Neuronal stem cell (in vitro differentiated cells): ENCODE measurements at regions not wholly inside any gene's neighbourhood (a gene's known extent, or its start where the extent isn't known, plus 50 kb on each side); places are given as distances from the start of the nearest gene placed in this dataset.

Experiments
- DNase-seq: peaks from one replicate; pipeline ENCODE4 v3.0.0-alpha.2; 2013; ENCODE audit warnings: low spot score
- H2AFZ ChIP-seq: one replicate; pipeline ENCODE4 v1.6.1; 2013; ENCODE audit warnings: mild to moderate bottlenecking, low read length, inconsistent platforms
- H2AK5ac ChIP-seq: 2 replicates; pipeline ENCODE4 v1.6.1; 2013; ENCODE audit warnings: low read depth, mild to moderate bottlenecking, inconsistent platforms, low read length, moderate library complexity, mixed read lengths
- H2BK120ac ChIP-seq: 2 replicates; pipeline ENCODE4 v1.6.1; 2013; ENCODE audit warnings: low read depth, mild to moderate bottlenecking, inconsistent platforms, low read length, moderate library complexity, mixed read lengths
- H2BK12ac ChIP-seq: one replicate; pipeline ENCODE4 v1.6.1; 2013; ENCODE audit warnings: low read length, inconsistent platforms
- H2BK15ac ChIP-seq: 2 replicates; pipeline ENCODE4 v1.6.1; 2013; ENCODE audit warnings: mild to moderate bottlenecking, low read length, inconsistent platforms, mixed read lengths
- H2BK5ac ChIP-seq: one replicate; pipeline ENCODE4 v1.6.1; 2013; ENCODE audit warnings: inconsistent platforms, mild to moderate bottlenecking, low read length, moderate library complexity
- H3K14ac ChIP-seq: one replicate; pipeline ENCODE4 v1.6.1; 2013; ENCODE audit warnings: low read length, inconsistent platforms
- H3K18ac ChIP-seq: 2 replicates; pipeline ENCODE4 v1.6.1; 2013; ENCODE audit warnings: low read length, inconsistent platforms
- H3K23ac ChIP-seq: 2 replicates; pipeline ENCODE4 v1.6.1; 2013; ENCODE audit warnings: low read depth, mild to moderate bottlenecking, mixed read lengths, low read length, inconsistent platforms; ENCODE audit not compliant: poor library complexity
- H3K27ac ChIP-seq: replicated peaks from 3 replicates; pipeline ENCODE4 v1.5.1; 2013; ENCODE audit warnings: low read length, inconsistent platforms
- H3K27me3 ChIP-seq, 3 experiments: 2 replicates each; pipeline ENCODE4 v1.6.1; 2013; ENCODE audit warnings: low read length in 3 of 3, mild to moderate bottlenecking in 2 of 3, inconsistent platforms in 1 of 3, low read depth in 1 of 3, mixed read lengths in 1 of 3, moderate library complexity in 1 of 3; ENCODE audit not compliant: control insufficient read depth in 3 of 3, insufficient read depth in 3 of 3
- H3K36me3 ChIP-seq, 2 donors: replicated peaks in 1 of 2; 2 replicates each; pipeline ENCODE4 v1.6.1; 2013; ENCODE audit warnings: low read length in 2 of 2; ENCODE audit not compliant: control insufficient read depth in 2 of 2, insufficient read depth in 2 of 2
- H3K4ac ChIP-seq: 2 replicates; pipeline ENCODE4 v1.6.1; 2013; ENCODE audit warnings: inconsistent platforms, mild to moderate bottlenecking, low read length, moderate library complexity
- H3K4me1 ChIP-seq, 2 donors: 1 replicate in 1 of 2; 2 replicates in 1 of 2; pipeline ENCODE4 v1.6.1; 2013; ENCODE audit warnings: low read length in 2 of 2, low read depth in 1 of 2; ENCODE audit not compliant: control insufficient read depth in 2 of 2, insufficient read depth in 1 of 2
- H3K4me2 ChIP-seq: one replicate; pipeline ENCODE4 v1.6.1; 2013; ENCODE audit warnings: mild to moderate bottlenecking, low read length, inconsistent platforms; ENCODE audit not compliant: insufficient read depth, poor library complexity, severe bottlenecking
- H3K4me3 ChIP-seq, 2 donors: 2 replicates each; pipeline ENCODE4 v1.5.1; 2013; ENCODE audit warnings: low read length in 2 of 2, mild to moderate bottlenecking in 2 of 2, inconsistent platforms in 1 of 2, moderate library complexity in 1 of 2
- H3K79me1 ChIP-seq: one replicate; pipeline ENCODE4 v1.6.1; 2013; ENCODE audit warnings: low read depth, mild to moderate bottlenecking, inconsistent platforms, low read length, moderate library complexity
- H3K9ac ChIP-seq: one replicate; pipeline ENCODE4 v1.6.1; 2013; ENCODE audit warnings: mild to moderate bottlenecking, low read depth, low read length, inconsistent platforms; ENCODE audit not compliant: poor library complexity
- H3K9me3 ChIP-seq, 2 donors: replicated peaks in 1 of 2; 2 replicates each; pipeline versions ENCODE3 to v1.6.1; 2013; ENCODE audit warnings: low read length in 2 of 2, mild to moderate bottlenecking in 2 of 2, inconsistent platforms in 1 of 2, low read depth in 1 of 2, mixed read lengths in 1 of 2, moderate library complexity in 1 of 2; ENCODE audit not compliant: control insufficient read depth in 2 of 2, insufficient read depth in 1 of 2
- H4K8ac ChIP-seq: one replicate; pipeline ENCODE4 v1.6.1; 2013; ENCODE audit warnings: low read depth, mild to moderate bottlenecking, inconsistent platforms, low read length, moderate library complexity
- H4K91ac ChIP-seq: one replicate; pipeline ENCODE4 v1.6.1; 2013; ENCODE audit warnings: low read length, low read depth, mild to moderate bottlenecking, inconsistent platforms; ENCODE audit not compliant: poor library complexity
- WGBS, 2 donors: extraction: QIAGEN DNeasy Blood & Tissue Kit; methylation state at CpG; one replicate each; pipeline ENCODE4 v1.1.7; 2013; ENCODE audit warnings: missing lambda C conversion rate in 2 of 2, mixed read lengths in 1 of 2; ENCODE audit not compliant: insufficient read length in 2 of 2, insufficient replicate concordance in 1 of 2; ENCODE audit errors: extremely low coverage in 2 of 2; 5-methylcytosine and 5-hydroxymethylcytosine counted together

DNA sequence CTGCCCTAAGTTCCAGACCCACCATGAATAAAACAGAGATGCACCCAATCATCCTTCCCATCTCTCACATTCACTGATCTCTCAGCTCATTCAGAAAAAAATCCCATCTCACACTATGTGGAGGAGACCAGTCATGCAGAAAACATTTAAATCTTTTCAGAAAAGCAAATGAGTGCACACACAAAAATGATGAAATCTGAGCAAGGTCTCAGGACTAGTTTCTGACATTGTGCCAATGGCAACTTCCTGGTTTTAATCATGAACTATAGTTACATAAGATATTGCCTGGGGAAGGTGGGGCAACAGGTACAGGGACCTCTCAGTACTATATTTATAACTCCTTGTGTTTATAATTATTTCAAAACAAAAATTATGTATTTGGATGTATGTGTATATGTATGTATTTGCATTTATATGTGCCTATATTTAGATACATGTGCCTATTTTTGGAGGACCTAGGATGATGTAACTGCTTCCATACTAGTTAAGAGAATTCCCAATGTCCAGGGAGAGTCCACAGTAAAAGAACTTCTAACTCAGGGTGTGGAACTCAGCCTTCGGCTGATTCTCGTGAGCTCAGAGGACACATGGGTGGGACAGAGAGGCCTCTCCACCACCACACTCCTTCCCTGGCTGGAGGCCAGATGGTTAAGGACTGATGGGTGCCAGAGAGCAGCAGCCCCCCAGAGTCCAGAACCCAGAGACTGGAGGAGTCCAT, 71.7 kb upstream of the MAP3K4 start:
- Histone ChIP-seq H2BK5ac (no peak overlapping the region), H3K4me2 (no peak overlapping the region), H3K14ac (no peak overlapping the region), H3K27me3 (no peaks in the 10 kb centered on the region), H3K4me1 (no peaks in the 10 kb centered on the region), H4K8ac (no peak overlapping the region), H3K36me3 (no peaks in the 10 kb centered on the region), H3K79me1 (no peaks in the 10 kb centered on the region), H3K18ac (no peak overlapping the region), H4K91ac (no peak overlapping the region), H2BK15ac (no peak overlapping the region), H2BK120ac (no peak overlapping the region), H3K4me3 (no peak overlapping the region), H2AK5ac (no peak overlapping the region), H3K9me3 (peaks cover 0 to 6% of the 10 kb centered on the region in 2 donors), H3K23ac (no peak overlapping the region), H3K9ac (no peak overlapping the region), H2AFZ (no peak overlapping the region), H3K4ac (no peak overlapping the region), H2BK12ac (no peak overlapping the region), H3K27ac (no peak overlapping the region)
- WGBS, 2 donors = no CpG with 5 or more reads among the region's 2 CpGs
- no peak for DNase-seq

GRCh38 chr6:160921095-160921494, 70.5 kb upstream of the MAP3K4 start:
- WGBS, 2 donors = no CpG with 5 or more reads among the region's 3 CpGs

DNA sequence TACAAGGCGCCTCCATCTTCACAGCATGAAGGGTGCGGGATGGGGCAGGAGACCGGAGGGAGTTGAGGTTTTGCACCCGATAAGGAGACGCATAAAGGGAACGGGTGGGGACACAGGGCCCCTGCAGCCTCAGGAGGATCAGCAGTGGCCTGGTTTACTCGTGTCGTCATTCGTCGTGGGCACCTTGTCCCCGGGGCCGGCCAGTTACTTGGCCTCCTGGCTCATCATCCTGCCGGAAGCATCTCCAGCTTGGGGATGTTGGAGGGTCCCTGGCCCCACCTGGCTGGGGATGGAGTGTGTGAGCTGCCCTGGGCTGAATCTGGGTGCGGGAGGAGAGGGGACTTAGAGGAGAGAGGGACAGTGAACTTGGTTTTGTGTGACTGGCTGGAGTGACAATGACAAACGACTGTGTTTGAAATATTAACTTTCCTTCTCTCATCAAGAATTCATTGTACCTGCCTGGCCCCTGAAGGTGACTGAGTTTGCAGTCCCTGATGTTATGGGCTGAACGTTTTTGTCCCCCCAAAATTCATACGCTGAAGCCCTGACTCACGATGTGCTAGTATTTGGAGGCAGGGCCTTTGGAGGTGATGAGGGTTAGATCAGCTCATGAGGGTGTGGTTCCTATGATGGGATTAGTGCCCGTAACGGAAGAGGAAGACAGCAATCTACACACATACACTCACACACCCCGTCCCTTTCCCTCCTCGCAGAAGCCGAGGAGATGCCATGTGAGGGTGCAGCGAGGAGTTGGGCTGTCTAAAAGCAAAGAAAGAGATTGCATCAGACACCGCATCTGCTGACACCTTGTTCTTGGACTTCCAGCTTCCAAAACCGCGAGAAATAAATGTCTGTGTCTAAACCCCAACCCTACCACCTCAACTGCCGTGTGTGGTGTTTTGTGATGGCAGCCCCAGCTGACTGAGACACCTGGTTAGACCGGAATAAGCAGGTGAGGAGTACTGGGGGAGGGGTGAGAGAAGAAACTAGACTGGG, 65.0 kb upstream of the MAP3K4 start:
- Histone ChIP-seq H3K4me2 (no peak overlapping the region), H3K27me3 (peaks cover 0 to 3% (median 2%) of the 10 kb centered on the region in 3 experiments), H3K14ac (no peak overlapping the region), H2AFZ (no peak overlapping the region), H2BK5ac (no peak overlapping the region), H2AK5ac (no peak overlapping the region), H2BK15ac (no peak overlapping the region), H4K8ac (no peak overlapping the region), H2BK120ac (no peak overlapping the region), H2BK12ac (no peak overlapping the region), H3K4me3 (peak overlapping the region in 1 of 2 donors; percentile 30), H3K27ac (no peak overlapping the region), H3K36me3 (no peaks in the 10 kb centered on the region), H3K9ac (no peak overlapping the region), H3K23ac (no peak overlapping the region), H3K4ac (no peak overlapping the region), H3K79me1 (no peaks in the 10 kb centered on the region), H3K18ac (no peak overlapping the region), H3K4me1 (peaks cover 2 to 3% of the 10 kb centered on the region in 2 donors), H3K9me3 (no peaks in the 10 kb centered on the region), H4K91ac (no peak overlapping the region)
- no CpG with 5 or more reads among the region's 29 CpGs for WGBS, 2 donors
- no peak for DNase-seq

More at GRCh38 chr6:160921095-160921494, 70.5 kb upstream of the MAP3K4 start:
- H2AFZ ChIP-seq = no peak overlapping the region
- H3K4me2 ChIP-seq = no peak overlapping the region
- no peak overlapping the region for H3K18ac ChIP-seq
- H2BK120ac ChIP-seq = no peak overlapping the region
- no peak overlapping the region for H3K4ac ChIP-seq
- no peak overlapping the region for H2BK5ac ChIP-seq
- no peak overlapping the region for H3K27ac ChIP-seq
- no peak overlapping the region for H3K14ac ChIP-seq
- H3K4me1 ChIP-seq = no peaks in the 10 kb centered on the region
- H4K91ac ChIP-seq = no peak overlapping the region
- H3K9me3 ChIP-seq = peaks cover 0 to 6% of the 10 kb centered on the region in 2 donors
- H2BK15ac ChIP-seq = no peak overlapping the region
- no peak overlapping the region for H2AK5ac ChIP-seq
- H3K4me3 ChIP-seq = no peak overlapping the region
- H2BK12ac ChIP-seq = no peak overlapping the region
- no peak for DNase-seq
- no peak overlapping the region for H3K23ac ChIP-seq
- no peak overlapping the region for H3K9ac ChIP-seq
- peaks cover 0 to 3% (median 0%) of the 10 kb centered on the region in 3 experiments for H3K27me3 ChIP-seq
- no peaks in the 10 kb centered on the region for H3K36me3 ChIP-seq
- H3K79me1 ChIP-seq = no peaks in the 10 kb centered on the region
- H4K8ac ChIP-seq = no peak overlapping the region

- no peaks in the 10 kb centered on the region for H3K36me3 ChIP-seq
- no CpG with 5 or more reads among the region's 2 CpGs for WGBS, 2 donors
Observed at GRCh38 chr6:160927416-160927815, 64.2 kb upstream of the MAP3K4 start.

More at GRCh38 chr6:160927416-160927815, 64.2 kb upstream of the MAP3K4 start:
- H2AFZ ChIP-seq = no peak overlapping the region
- no peaks in the 10 kb centered on the region for H3K79me1 ChIP-seq
- H3K4me1 ChIP-seq = peaks cover 2 to 4% of the 10 kb centered on the region in 2 donors
- no peak overlapping the region for H3K9ac ChIP-seq
- H3K4me3 ChIP-seq = no peak overlapping the region
- H4K91ac ChIP-seq = no peak overlapping the region
- no peak overlapping the region for H3K18ac ChIP-seq
- H3K23ac ChIP-seq = no peak overlapping the region
- no peak overlapping the region for H3K14ac ChIP-seq
- no peaks in the 10 kb centered on the region for H3K9me3 ChIP-seq
- H2BK5ac ChIP-seq = no peak overlapping the region
- H3K4ac ChIP-seq = no peak overlapping the region
- no peak overlapping the region for H4K8ac ChIP-seq
- no peak overlapping the region for H2AK5ac ChIP-seq
- H2BK12ac ChIP-seq = no peak overlapping the region
- peaks cover 0 to 3% (median 3%) of the 10 kb centered on the region in 3 experiments for H3K27me3 ChIP-seq
- no peak overlapping the region for H2BK120ac ChIP-seq
- no peak overlapping the region for H3K4me2 ChIP-seq
- H3K27ac ChIP-seq = no peak overlapping the region
- no peak overlapping the region for H2BK15ac ChIP-seq
- no peak for DNase-seq
